ENCODE measurements at regions not wholly inside any gene's neighbourhood (a gene's known extent, or its start where the extent isn't known, plus 50 kb on each side); places are given as distances from the start of the nearest gene placed in this dataset.

DNA sequence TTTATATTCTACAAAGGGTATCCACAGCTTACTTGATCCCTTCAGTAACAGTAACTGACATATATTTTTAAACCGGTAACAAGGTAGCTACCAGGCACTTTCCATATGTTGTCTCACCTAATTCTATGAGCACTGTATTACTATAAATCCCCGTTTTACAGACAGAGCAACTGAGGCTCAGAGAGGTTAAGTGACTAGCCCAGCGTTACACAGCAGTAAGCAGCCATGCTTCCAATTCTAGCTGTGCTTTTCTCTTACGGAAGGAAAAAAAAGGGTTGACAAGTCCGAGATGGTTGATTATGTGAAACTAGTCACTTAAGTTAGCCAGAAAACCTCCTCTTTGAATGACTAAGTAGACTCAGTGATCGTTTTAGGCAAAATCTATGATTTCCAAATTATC is 187.3 kb upstream of the LHX5 start:
- TF ChIP-seq, protein P1, sequence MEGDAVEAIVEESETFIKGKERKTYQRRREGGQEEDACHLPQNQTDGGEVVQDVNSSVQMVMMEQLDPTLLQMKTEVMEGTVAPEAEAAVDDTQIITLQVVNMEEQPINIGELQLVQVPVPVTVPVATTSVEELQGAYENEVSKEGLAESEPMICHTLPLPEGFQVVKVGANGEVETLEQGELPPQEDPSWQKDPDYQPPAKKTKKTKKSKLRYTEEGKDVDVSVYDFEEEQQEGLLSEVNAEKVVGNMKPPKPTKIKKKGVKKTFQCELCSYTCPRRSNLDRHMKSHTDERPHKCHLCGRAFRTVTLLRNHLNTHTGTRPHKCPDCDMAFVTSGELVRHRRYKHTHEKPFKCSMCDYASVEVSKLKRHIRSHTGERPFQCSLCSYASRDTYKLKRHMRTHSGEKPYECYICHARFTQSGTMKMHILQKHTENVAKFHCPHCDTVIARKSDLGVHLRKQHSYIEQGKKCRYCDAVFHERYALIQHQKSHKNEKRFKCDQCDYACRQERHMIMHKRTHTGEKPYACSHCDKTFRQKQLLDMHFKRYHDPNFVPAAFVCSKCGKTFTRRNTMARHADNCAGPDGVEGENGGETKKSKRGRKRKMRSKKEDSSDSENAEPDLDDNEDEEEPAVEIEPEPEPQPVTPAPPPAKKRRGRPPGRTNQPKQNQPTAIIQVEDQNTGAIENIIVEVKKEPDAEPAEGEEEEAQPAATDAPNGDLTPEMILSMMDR (conservative IDR thresholded peaks at IDR 0.05; ENCODE audit: low read depth, low read length), result no peak
- DNase-seq (ENCODE audit: low read depth), result no peak
- H3K4me3 ChIP-seq (ENCODE audit: low read length), result no peak overlapping the region

DNA sequence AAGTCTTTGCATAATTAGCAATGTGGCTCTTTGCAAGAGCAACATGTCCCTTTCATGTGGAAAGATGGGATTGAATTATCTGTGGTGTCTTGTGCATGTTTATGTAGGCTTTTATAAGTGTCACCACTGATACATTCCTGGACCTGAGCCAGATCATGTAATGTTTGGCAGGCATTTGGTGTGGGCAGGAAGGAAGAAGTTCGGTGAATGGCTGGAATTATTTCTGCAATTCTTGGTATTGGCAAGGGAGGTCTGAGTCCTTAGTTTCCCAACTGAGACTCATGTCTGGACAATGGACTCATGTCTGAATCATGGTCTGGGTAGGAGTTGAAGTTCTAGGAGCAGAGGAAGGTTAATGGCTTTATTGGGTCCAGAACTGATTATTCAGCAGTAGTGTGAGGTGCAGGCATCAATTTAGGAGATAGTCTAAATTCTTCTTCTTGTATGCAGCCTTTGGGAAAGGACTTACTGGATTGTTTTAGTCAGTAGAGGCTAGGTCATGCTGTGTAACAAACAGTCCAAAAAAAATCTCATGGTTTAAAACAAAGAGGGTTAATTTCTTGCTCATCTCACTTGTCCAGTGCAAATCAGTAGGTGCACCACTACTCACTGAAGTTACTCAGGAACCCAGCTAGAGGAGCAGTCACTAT is 186.5 kb upstream of the LHX5 start:
- no peak overlapping the region for H3K4me3 ChIP-seq (ENCODE audit: low read length)
- TF ChIP-seq, protein P1 (conservative IDR thresholded peaks at IDR 0.05; ENCODE audit: low read depth, low read length), result no peak
- DNase-seq (ENCODE audit: low read depth), result no peak

DNA sequence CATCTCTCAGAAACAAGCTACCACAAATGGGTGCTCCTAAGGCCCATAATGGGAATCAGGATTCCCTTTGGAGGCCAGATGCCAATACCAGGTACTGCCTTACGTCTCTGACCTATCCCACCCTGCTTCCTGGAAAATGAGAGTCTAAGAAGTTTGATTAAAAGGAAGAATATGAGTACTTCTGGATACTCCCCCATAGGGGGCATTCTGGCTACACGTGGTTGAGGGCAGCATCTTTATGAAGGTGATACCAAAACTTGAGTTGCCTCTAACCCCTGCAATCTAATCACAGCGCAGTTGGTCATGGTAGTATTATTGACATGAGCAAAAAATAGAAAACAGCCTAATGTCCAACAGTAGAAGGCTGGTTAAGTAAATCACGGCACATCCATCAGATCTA is 184.2 kb upstream of the LHX5 start:
- no peak overlapping the region for H3K4me3 ChIP-seq (ENCODE audit: low read length)
- DNase-seq (ENCODE audit: low read depth), result no peak
- TF ChIP-seq, protein P1 (conservative IDR thresholded peaks at IDR 0.05; ENCODE audit: low read depth, low read length), result no peak

DNA sequence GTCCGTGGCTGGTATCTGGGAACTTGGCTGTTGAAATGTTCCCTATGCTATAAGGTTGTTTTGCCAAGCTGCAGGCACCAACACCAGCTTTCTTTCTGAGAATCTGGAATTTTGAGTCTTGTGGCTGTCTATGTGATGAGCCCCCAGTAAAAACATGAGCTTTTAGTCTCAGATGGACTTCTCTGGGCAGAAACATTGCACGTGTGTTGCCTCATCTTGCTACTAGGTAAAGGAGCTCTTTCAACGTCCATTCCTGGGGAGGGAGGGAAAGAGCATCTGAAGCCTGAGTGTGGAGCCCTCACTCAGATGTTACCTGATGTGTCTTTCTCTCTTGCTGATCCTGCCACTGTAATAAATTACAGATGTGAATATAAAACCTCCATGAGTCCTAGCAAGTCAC is 183.8 kb upstream of the LHX5 start:
- no peak for DNase-seq (ENCODE audit: low read depth)
- TF ChIP-seq, protein P1 (conservative IDR thresholded peaks at IDR 0.05; ENCODE audit: low read depth, low read length), result no peak
- no peak overlapping the region for H3K4me3 ChIP-seq (ENCODE audit: low read length)

DNA sequence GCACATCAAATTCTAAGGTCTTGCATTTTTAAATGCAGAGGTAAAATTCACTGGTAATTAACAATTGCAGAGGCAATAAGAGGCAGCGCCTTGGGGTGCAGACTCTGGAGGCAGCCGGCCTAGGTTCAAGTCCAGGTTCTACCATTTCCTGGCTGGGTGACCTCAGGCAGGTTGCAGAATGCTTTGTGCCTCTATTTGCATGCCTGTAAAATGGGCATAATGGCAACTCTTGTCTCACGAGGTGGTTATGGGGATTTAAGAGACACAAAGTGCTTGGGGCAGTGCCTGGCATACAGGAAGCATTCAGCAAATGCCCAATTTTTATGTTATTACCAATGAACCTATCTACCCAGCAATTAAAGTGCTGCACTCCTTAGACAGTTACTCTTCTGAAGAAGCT is 180.0 kb upstream of the LHX5 start:
- no peak for DNase-seq (ENCODE audit: low read depth)
- no peak overlapping the region for H3K4me3 ChIP-seq (ENCODE audit: low read length)
- TF ChIP-seq, protein P1 (conservative IDR thresholded peaks at IDR 0.05; ENCODE audit: low read depth, low read length), result no peak

DNA sequence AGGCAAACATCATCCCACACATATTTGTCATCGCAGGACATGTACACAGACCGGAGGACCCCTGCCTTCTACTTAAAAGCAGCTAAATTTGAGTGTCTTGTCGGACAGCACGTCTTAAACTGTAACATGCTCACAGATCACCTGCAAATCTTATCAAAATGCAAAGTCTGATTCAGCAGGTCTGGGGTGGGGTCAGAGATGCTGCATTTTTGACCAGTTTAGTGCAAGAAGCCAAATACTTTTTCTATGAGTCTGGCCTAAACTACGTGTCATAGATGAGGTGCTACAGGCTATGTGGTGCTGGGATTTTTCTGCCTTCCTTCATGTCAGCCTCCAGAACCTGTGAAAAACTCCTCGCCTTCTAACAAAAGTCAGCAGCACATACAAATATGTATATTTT is 178.8 kb upstream of the LHX5 start:
- H3K4me3 ChIP-seq (ENCODE audit: low read length), result no peak overlapping the region
- DNase-seq (ENCODE audit: low read depth), result no peak
- TF ChIP-seq, protein P1 (conservative IDR thresholded peaks at IDR 0.05; ENCODE audit: low read depth, low read length), result no peak

DNA sequence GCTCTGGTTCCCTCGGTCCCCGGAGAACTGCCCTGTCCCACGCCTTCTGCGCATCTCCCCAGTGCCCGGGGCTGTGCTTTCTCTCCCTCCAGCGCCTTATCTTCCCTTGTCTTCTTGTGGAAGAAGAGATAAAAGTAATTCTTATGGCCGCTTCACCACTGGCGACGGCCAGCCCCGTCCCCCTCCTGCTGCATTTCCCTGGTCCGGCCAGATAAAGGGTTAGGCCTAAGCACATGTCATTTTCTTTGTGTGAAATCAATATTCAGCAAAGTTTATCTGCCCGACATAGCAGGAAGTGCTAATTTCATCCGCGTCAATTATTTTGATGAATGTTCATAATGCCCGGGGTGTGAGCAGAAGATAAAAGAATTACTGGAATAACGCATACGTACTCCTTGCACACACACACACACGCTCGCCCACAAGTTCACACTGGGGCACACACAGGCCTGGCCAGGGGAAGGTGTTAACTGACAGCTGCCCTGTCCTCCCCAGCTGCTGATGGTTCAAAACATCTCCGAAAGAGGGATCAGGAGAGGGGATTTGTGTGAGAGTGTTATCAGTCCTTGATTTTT is 177.7 kb upstream of the LHX5 start:
- TF ChIP-seq, protein P1 (conservative IDR thresholded peaks at IDR 0.05; ENCODE audit: low read depth, low read length), result no peak
- no peak for DNase-seq (ENCODE audit: low read depth)
- H3K4me3 ChIP-seq (ENCODE audit: low read length), result no peak overlapping the region
